Breast epithelium (tissue), 3 donors: ENCODE measurements at regions not wholly inside any gene's neighbourhood (a gene's known extent, or its start where the extent isn't known, plus 50 kb on each side); places are given as distances from the start of the nearest gene placed in this dataset.

ENCODE experiments used
- CTCF ChIP-seq, 3 donors: fragments of 450-650 bp; IDR thresholded peaks; one replicate each; pipeline ENCODE4 v1.5.1; 2016 to 2017; ENCODE audit warnings: antibody characterized with exemption in 3 of 3, mild to moderate bottlenecking in 3 of 3, moderate library complexity in 3 of 3
- POLR2A ChIP-seq: fragments of 450-650 bp; IDR thresholded peaks from one replicate; pipeline ENCODE4 v1.6.1; 2016; ENCODE audit warnings: antibody characterized with exemption, mild to moderate bottlenecking, moderate library complexity

GRCh38 chr4:117357866-117358265 is 272.5 kb upstream of the TRAM1L1 start:
- no peak for TF ChIP-seq CTCF (IDR thresholded peaks at IDR 0.05)
- TF ChIP-seq POLR2A, result no peak
